A172 (cell line): ENCODE measurements at regions not wholly inside any gene's neighbourhood (a gene's known extent, or its start where the extent isn't known, plus 50 kb on each side); places are given as distances from the start of the nearest gene placed in this dataset.
"Not testable (repeated sequence)": the region's sequence is repeated elsewhere in the genome, so short reads cannot be mapped to it uniquely, and the experiment has no call there.

Source experiments
- DNase-seq: peaks from one replicate; pipeline ENCODE4 v3.0.0-alpha.2; 2015; ENCODE audit warnings: low spot score

- DNase-seq: no peak
Observed at GRCh38 chr13:80965097-80965496, 624.2 kb upstream of the SPRY2 start.

GRCh38 chr13:80962855-80963254 lies 621.9 kb upstream of the SPRY2 start:
- DNase-seq: no peak

- no peak for DNase-seq
Observed at GRCh38 chr13:80962173-80962572, 621.2 kb upstream of the SPRY2 start.

- no peak for DNase-seq
Observed at GRCh38 chr13:80957019-80957655, 616.2 kb upstream of the SPRY2 start.

- DNase-seq: no peak
Observed at GRCh38 chr13:80955501-80955900, 614.6 kb upstream of the SPRY2 start.

- DNase-seq: no peak
Observed at GRCh38 chr13:80952158-80952557, 611.2 kb upstream of the SPRY2 start.

- no peak for DNase-seq
Observed at GRCh38 chr13:80946008-80946802, 605.3 kb upstream of the SPRY2 start.

- no peak for DNase-seq
Observed at GRCh38 chr13:80945328-80945727, 604.4 kb upstream of the SPRY2 start.

GRCh38 chr13:80939581-80939980 lies 598.7 kb upstream of the SPRY2 start:
- no peak for DNase-seq

- DNase-seq: no peak
Observed at GRCh38 chr13:80931766-80932165, 590.8 kb upstream of the SPRY2 start.

- no peak for DNase-seq
Observed at GRCh38 chr13:80931118-80931517, 590.2 kb upstream of the SPRY2 start.

- DNase-seq: no peak
Observed at GRCh38 chr13:80928241-80928640, 587.3 kb upstream of the SPRY2 start.

GRCh38 chr13:80926024-80926423 lies 585.1 kb upstream of the SPRY2 start:
- not testable (repeated sequence) for DNase-seq

- peak; percentile 29 for DNase-seq
Observed at GRCh38 chr13:80924596-80924995, 583.7 kb upstream of the SPRY2 start.

- DNase-seq: no peak
Observed at GRCh38 chr13:80923907-80924306, 583.0 kb upstream of the SPRY2 start.

GRCh38 chr13:80921971-80922370 lies 581.0 kb upstream of the SPRY2 start:
- no peak for DNase-seq

GRCh38 chr13:80921541-80921940 lies 580.6 kb upstream of the SPRY2 start:
- no peak for DNase-seq

- no peak for DNase-seq
Observed at GRCh38 chr13:80906860-80907259, 565.9 kb upstream of the SPRY2 start.

GRCh38 chr13:80904386-80904785 lies 563.5 kb upstream of the SPRY2 start:
- no peak for DNase-seq

- no peak for DNase-seq
Observed at GRCh38 chr13:80903911-80904310, 563.0 kb upstream of the SPRY2 start.

GRCh38 chr13:80901530-80901929 lies 560.6 kb upstream of the SPRY2 start:
- DNase-seq: no peak

- no peak for DNase-seq
Observed at GRCh38 chr13:80901111-80901510, 560.2 kb upstream of the SPRY2 start.

GRCh38 chr13:80900561-80900960 lies 559.6 kb upstream of the SPRY2 start:
- no peak for DNase-seq

- DNase-seq: not testable (repeated sequence)
Observed at GRCh38 chr13:80897641-80898040, 556.7 kb upstream of the SPRY2 start.
